ENCODE measurements at regions not wholly inside any gene's neighbourhood (a gene's known extent, or its start where the extent isn't known, plus 50 kb on each side); places are given as distances from the start of the nearest gene placed in this dataset.

DNA sequence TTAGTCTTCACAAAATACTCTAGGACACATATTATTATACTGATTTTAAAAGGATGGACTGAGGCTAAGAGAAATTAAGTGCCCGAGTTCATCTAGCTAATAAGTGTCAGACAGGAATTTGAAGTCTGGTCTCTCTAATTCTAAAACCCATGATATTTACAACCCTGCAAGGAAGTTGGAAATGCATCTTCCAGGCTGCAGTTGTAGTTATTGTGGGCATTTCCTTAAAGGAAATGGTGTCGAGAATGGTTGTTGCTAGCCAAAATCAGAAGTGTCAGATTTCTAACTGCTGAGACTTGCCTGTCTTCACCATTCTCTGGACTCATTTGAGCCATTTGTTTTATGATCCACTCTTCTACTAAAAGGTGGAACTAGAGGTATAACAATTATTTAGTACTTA lies 82.5 kb downstream of the FAT4 start:
- Histone ChIP-seq H3K4me3 (ENCODE audit: low read depth, low read length) (no peak overlapping the region), H3K36me3 (ENCODE audit: control insufficient read depth, insufficient read depth, low read length) (no peaks in the 10 kb centered on the region), H3K27me3 (ENCODE audit: control insufficient read depth, insufficient read depth, low read length) (no peaks in the 10 kb centered on the region), H3K4me1 (ENCODE audit: control insufficient read depth, insufficient read depth, low read length) (peaks cover 7% of the 10 kb centered on the region), H3K9ac (ENCODE audit: low read depth, low read length) (no peak overlapping the region), H3K9me3 (ENCODE audit: control insufficient read depth, insufficient read depth, low read length) (no peaks in the 10 kb centered on the region)

DNA sequence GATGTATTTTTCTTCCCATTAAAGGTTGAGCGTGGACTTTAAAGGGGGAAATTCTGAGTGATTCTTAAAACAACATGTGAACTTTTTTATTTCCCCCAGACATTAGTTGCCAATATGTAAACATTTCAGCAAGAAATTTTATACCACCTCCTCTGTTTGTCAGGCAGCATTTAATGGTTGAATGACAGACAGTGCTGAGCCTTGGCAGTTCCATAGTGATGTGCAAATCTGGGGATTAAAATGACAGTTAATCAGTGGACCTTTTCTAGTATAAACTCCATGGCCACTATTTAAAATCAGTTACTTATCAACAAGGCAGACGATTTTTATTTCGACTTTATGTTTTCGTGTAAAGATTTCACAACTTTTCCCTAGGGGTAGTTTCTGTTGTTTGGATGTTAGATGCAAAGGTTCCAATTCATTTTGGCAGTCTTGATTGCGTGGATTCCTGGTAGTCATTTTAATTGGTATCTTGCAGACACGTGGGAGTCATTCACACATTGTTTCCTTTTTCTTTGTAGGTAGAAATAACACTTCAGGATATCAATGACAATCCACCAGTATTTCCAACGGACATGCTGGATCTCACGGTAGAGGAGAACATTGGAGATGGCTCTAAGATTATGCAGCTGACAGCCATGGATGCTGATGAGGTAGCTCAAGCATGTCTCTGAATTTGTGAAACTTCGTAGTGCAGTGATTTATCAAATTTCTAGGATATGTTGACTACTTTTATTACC lies 83.7 kb downstream of the FAT4 start:
- Histone ChIP-seq H3K27me3 (ENCODE audit: control insufficient read depth, insufficient read depth, low read length) (no peaks in the 10 kb centered on the region), H3K4me1 (ENCODE audit: control insufficient read depth, insufficient read depth, low read length) (peaks cover 7% of the 10 kb centered on the region), H3K9ac (ENCODE audit: low read depth, low read length) (no peak overlapping the region), H3K36me3 (ENCODE audit: control insufficient read depth, insufficient read depth, low read length) (no peaks in the 10 kb centered on the region), H3K9me3 (ENCODE audit: control insufficient read depth, insufficient read depth, low read length) (no peaks in the 10 kb centered on the region), H3K4me3 (ENCODE audit: low read depth, low read length) (no peak overlapping the region)

DNA sequence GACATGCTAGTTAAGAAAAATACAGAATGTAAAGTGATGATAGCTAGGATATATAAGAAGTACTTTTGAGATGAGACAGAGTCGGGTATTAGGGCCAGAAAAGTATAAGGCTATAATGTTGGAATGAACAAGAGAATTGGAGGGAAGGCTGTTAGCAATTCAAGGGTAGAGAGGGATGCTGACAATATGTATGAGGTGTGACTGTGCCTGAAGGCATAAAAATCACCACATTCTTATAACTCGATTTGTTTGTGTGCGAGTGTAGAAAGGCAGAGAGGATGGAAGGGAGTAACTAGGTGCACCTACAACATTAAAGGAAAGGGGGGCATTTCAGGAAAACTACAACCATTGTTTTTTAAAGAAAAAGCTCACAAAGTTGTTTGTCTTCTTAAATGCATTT lies 86.0 kb downstream of the FAT4 start:
- Histone ChIP-seq H3K9ac (ENCODE audit: low read depth, low read length) (no peak overlapping the region), H3K9me3 (ENCODE audit: control insufficient read depth, insufficient read depth, low read length) (no peaks in the 10 kb centered on the region), H3K36me3 (ENCODE audit: control insufficient read depth, insufficient read depth, low read length) (no peaks in the 10 kb centered on the region), H3K27me3 (ENCODE audit: control insufficient read depth, insufficient read depth, low read length) (no peaks in the 10 kb centered on the region), H3K4me1 (ENCODE audit: control insufficient read depth, insufficient read depth, low read length) (peaks cover 3% of the 10 kb centered on the region), H3K4me3 (ENCODE audit: low read depth, low read length) (no peak overlapping the region)

DNA sequence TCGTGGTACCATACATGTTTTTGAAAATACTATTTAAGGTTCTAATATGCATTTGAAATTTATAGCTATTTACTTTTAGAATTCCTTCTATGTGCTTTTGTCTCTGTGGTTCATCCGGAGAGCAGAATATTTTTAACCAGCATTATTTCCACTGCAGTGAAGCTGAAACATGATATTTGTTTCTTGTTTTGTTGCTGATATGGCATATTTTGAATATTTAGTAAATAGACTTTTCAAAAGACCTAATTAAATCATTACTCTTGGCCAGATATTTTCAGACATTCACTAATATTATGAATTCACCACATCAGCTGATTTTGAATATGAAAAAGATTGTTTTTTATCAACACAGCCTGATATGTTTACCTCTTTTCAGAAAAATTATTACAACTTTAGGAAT lies 87.0 kb downstream of the FAT4 start:
- Histone ChIP-seq H3K9me3 (ENCODE audit: control insufficient read depth, insufficient read depth, low read length) (no peaks in the 10 kb centered on the region), H3K9ac (ENCODE audit: low read depth, low read length) (no peak overlapping the region)

DNA sequence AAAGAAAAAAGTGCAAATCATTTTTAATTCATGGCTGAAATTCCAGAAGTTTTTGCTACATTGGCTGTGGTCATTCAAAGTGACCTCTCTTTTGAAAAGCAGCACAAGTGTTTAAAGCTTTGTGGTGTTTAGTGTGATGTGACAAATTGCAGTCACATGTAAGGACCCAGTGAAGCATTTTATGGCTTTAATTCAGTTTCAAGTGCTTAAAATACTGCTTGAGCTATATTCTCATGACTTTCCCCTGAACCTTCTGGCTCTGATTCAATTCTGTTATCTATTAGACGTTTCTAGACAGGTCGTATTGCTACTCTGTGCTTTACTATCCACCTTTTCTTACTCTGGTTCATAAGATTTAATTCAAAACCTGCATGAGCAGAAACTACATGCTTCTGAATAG lies 105.8 kb downstream of the FAT4 start:
- Histone ChIP-seq H3K9me3 (ENCODE audit: control insufficient read depth, insufficient read depth, low read length) (no peaks in the 10 kb centered on the region), H3K27me3 (ENCODE audit: control insufficient read depth, insufficient read depth, low read length) (no peaks in the 10 kb centered on the region), H3K4me3 (ENCODE audit: low read depth, low read length) (no peak overlapping the region), H3K9ac (ENCODE audit: low read depth, low read length) (no peak overlapping the region), H3K36me3 (ENCODE audit: control insufficient read depth, insufficient read depth, low read length) (no peaks in the 10 kb centered on the region), H3K4me1 (ENCODE audit: control insufficient read depth, insufficient read depth, low read length) (no peaks in the 10 kb centered on the region)

More for the DNA sequence above, 87.0 kb downstream of the FAT4 start:
- H3K4me1 ChIP-seq (ENCODE audit: control insufficient read depth, insufficient read depth, low read length): peaks cover 3% of the 10 kb centered on the region
- no peaks in the 10 kb centered on the region for H3K36me3 ChIP-seq (ENCODE audit: control insufficient read depth, insufficient read depth, low read length)
- H3K4me3 ChIP-seq (ENCODE audit: low read depth, low read length): no peak overlapping the region
- no peaks in the 10 kb centered on the region for H3K27me3 ChIP-seq (ENCODE audit: control insufficient read depth, insufficient read depth, low read length)

DNA sequence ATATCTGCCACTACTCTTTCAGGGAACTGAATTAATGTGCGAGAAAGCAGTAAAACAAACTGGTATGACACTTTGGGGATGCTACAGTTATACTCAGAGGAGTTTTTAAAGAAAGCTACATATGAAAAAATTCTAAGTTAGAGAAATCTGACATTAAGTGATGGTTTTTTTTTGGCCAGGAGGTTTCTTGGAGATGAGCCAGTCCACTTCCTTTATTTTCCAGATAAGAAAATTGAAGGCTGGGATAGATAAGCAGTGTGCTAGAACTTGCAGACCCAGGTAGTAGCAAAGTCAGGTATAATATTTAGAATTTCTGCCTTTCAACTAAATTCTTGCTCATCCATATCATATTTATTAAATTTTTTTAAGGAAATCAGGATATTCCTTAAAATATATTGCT lies 106.8 kb downstream of the FAT4 start:
- peaks cover 5% of the 10 kb centered on the region for H3K4me1 ChIP-seq (ENCODE audit: control insufficient read depth, insufficient read depth, low read length)
- H3K4me3 ChIP-seq (ENCODE audit: low read depth, low read length): no peak overlapping the region
- H3K9me3 ChIP-seq (ENCODE audit: control insufficient read depth, insufficient read depth, low read length): no peaks in the 10 kb centered on the region
- H3K9ac ChIP-seq (ENCODE audit: low read depth, low read length): no peak overlapping the region
- no peaks in the 10 kb centered on the region for H3K27me3 ChIP-seq (ENCODE audit: control insufficient read depth, insufficient read depth, low read length)
- H3K36me3 ChIP-seq (ENCODE audit: control insufficient read depth, insufficient read depth, low read length): no peaks in the 10 kb centered on the region

DNA sequence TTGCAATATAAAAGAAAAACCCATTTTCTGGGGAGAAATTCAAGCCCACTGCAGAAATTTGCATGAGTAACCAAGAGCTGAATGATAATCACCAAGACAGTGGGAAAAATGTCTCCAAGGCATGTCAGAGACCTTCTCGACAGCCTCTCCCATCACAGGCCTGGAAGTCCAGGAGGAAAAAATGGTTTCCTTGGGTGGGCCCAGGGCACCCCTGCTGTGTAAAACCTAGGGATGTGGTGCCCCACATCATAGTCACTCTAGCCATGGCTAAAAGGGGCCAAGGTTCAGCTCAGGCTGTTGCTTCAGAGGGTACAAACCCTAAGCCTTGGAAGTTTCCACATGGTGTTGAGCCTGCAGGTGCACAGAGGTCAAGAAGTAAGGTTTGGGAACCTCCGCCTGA lies 108.4 kb downstream of the FAT4 start:
- Histone ChIP-seq H3K4me3 (ENCODE audit: low read depth, low read length) (no peak overlapping the region), H3K36me3 (ENCODE audit: control insufficient read depth, insufficient read depth, low read length) (no peaks in the 10 kb centered on the region), H3K27me3 (ENCODE audit: control insufficient read depth, insufficient read depth, low read length) (no peaks in the 10 kb centered on the region), H3K9me3 (ENCODE audit: control insufficient read depth, insufficient read depth, low read length) (no peaks in the 10 kb centered on the region), H3K9ac (ENCODE audit: low read depth, low read length) (no peak overlapping the region), H3K4me1 (ENCODE audit: control insufficient read depth, insufficient read depth, low read length) (peaks cover 5% of the 10 kb centered on the region)

DNA sequence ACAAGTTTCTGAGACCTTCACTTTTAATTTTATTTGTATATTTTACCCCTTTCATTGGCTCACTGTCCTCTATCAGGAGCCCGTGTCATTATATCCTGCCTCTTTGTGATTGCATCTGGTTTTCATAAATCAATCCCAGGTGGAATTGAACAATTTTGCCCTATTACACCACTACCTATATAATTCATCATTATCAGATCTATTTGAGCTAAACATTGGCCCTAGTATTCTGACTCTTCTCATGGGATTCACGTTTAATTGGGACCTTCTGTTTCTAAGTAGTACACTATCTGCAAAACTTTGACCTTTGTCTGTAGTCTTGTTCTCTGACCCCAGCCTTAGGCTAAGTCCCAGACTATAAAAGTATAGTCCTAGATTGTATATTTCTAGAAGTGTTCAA lies 114.1 kb downstream of the FAT4 start:
- H3K27me3 ChIP-seq (ENCODE audit: control insufficient read depth, insufficient read depth, low read length): no peaks in the 10 kb centered on the region
- H3K36me3 ChIP-seq (ENCODE audit: control insufficient read depth, insufficient read depth, low read length): no peaks in the 10 kb centered on the region
- peaks cover 5% of the 10 kb centered on the region for H3K4me1 ChIP-seq (ENCODE audit: control insufficient read depth, insufficient read depth, low read length)
- no peak overlapping the region for H3K4me3 ChIP-seq (ENCODE audit: low read depth, low read length)
- no peaks in the 10 kb centered on the region for H3K9me3 ChIP-seq (ENCODE audit: control insufficient read depth, insufficient read depth, low read length)
- H3K9ac ChIP-seq (ENCODE audit: low read depth, low read length): no peak overlapping the region

DNA sequence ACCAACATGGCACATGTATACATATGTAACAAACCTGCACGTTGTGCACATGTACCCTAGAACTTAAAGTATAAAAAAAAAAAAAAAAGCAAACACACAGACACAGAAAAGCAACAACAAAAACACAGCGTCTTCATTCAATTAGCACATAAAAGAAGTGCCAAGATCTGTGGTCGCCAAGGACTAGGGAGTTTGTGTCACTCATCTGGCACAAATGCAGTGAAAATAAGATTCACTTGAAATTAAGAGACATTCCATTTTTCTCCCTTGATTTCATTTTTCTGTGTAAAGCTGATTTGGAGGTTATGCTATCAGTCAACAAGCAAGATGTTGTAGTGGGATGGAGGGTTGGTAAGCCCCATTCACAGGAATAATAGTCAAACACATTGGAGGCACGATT lies 115.3 kb downstream of the FAT4 start:
- H3K4me3 ChIP-seq (ENCODE audit: low read depth, low read length): no peak overlapping the region
- no peaks in the 10 kb centered on the region for H3K27me3 ChIP-seq (ENCODE audit: control insufficient read depth, insufficient read depth, low read length)
- no peak overlapping the region for H3K9ac ChIP-seq (ENCODE audit: low read depth, low read length)
- no peaks in the 10 kb centered on the region for H3K9me3 ChIP-seq (ENCODE audit: control insufficient read depth, insufficient read depth, low read length)
- H3K4me1 ChIP-seq (ENCODE audit: control insufficient read depth, insufficient read depth, low read length): peaks cover 5% of the 10 kb centered on the region
- H3K36me3 ChIP-seq (ENCODE audit: control insufficient read depth, insufficient read depth, low read length): no peaks in the 10 kb centered on the region

DNA sequence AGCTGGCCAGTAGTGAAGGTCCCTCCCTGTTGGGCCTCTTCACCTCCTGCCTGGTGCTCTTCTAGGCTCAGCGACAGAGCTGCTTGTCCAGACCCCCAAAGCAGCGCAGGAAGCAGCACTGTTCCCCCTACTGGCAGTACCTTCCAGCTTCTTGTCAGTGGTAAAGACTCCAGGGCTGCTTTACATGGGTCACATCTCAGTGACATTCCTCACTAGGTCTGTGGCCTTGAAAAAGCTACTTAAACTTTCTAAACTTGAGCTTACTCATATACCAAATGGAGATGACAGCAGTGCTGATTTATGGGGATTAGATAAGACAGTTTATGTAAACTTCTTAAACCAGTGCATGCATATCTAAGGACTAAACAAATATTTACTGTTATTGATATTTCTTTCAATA lies 117.3 kb downstream of the FAT4 start:
- no peak overlapping the region for H3K9ac ChIP-seq (ENCODE audit: low read depth, low read length)
- H3K4me1 ChIP-seq (ENCODE audit: control insufficient read depth, insufficient read depth, low read length): no peaks in the 10 kb centered on the region
- no peak overlapping the region for H3K4me3 ChIP-seq (ENCODE audit: low read depth, low read length)
- H3K27me3 ChIP-seq (ENCODE audit: control insufficient read depth, insufficient read depth, low read length): no peaks in the 10 kb centered on the region
- H3K9me3 ChIP-seq (ENCODE audit: control insufficient read depth, insufficient read depth, low read length): no peaks in the 10 kb centered on the region
- no peaks in the 10 kb centered on the region for H3K36me3 ChIP-seq (ENCODE audit: control insufficient read depth, insufficient read depth, low read length)

DNA sequence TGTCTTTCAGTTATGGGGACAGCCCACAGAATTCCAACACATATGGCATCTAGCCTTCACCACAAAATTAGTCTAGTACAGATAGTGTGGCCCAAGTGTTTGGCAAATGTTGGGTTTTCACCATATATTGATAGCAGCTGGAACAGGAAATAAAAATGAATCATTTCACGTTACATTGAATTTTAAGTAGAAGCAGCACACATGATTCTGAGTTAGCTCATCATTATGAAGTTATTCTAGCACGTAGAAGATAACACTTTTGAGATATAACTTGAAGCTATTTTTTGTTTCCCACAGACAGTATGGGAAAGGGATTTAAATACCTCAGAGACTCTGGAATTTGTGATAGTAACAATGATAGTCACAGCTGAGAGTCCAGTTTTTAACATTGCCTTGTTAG lies 118.7 kb downstream of the FAT4 start:
- Histone ChIP-seq H3K4me1 (ENCODE audit: control insufficient read depth, insufficient read depth, low read length) (no peaks in the 10 kb centered on the region), H3K4me3 (ENCODE audit: low read depth, low read length) (no peak overlapping the region), H3K27me3 (ENCODE audit: control insufficient read depth, insufficient read depth, low read length) (no peaks in the 10 kb centered on the region), H3K9me3 (ENCODE audit: control insufficient read depth, insufficient read depth, low read length) (no peaks in the 10 kb centered on the region), H3K36me3 (ENCODE audit: control insufficient read depth, insufficient read depth, low read length) (no peaks in the 10 kb centered on the region), H3K9ac (ENCODE audit: low read depth, low read length) (no peak overlapping the region)

DNA sequence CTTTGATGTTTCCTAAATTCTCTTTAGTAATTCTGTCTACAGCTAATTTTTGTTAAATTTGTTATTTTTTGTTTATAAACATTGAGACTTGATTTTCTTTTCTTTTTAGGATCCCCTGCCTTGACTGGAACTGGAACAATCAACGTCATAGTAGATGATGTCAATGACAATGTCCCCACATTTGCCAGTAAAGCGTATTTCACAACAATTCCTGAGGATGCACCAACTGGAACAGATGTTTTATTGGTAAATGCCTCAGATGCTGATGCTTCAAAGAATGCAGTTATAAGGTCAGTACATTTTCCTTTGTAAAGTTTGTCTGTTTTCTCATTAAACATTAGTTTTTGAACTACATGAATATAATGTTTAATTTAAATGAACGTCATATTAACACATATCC lies 119.4 kb downstream of the FAT4 start:
- H3K4me1 ChIP-seq (ENCODE audit: control insufficient read depth, insufficient read depth, low read length): no peaks in the 10 kb centered on the region
- H3K27me3 ChIP-seq (ENCODE audit: control insufficient read depth, insufficient read depth, low read length): no peaks in the 10 kb centered on the region
- no peak overlapping the region for H3K9ac ChIP-seq (ENCODE audit: low read depth, low read length)
- no peaks in the 10 kb centered on the region for H3K36me3 ChIP-seq (ENCODE audit: control insufficient read depth, insufficient read depth, low read length)
- no peaks in the 10 kb centered on the region for H3K9me3 ChIP-seq (ENCODE audit: control insufficient read depth, insufficient read depth, low read length)
- H3K4me3 ChIP-seq (ENCODE audit: low read depth, low read length): no peak overlapping the region
